NCI-H1048 (cell line): ENCODE measurements at regions not wholly inside any gene's neighbourhood (a gene's known extent, or its start where the extent isn't known, plus 50 kb on each side); places are given as distances from the start of the nearest gene placed in this dataset.
A peak's percentile ranks its signal among the peaks of the same experiment; 100 is the strongest.
"Not testable (repeated sequence)": the region's sequence is repeated elsewhere in the genome, so short reads cannot be mapped to it uniquely, and the experiment has no call there.

Experiments used
- DNase-seq: peaks from one replicate; lab custom pipeline; 2025; lab: John Stamatoyannopoulos, UW

- DNase-seq: no peak
These were observed 132.7 kb upstream of the GMDS start for GRCh38 chr6:2378046-2378657.

DNA sequence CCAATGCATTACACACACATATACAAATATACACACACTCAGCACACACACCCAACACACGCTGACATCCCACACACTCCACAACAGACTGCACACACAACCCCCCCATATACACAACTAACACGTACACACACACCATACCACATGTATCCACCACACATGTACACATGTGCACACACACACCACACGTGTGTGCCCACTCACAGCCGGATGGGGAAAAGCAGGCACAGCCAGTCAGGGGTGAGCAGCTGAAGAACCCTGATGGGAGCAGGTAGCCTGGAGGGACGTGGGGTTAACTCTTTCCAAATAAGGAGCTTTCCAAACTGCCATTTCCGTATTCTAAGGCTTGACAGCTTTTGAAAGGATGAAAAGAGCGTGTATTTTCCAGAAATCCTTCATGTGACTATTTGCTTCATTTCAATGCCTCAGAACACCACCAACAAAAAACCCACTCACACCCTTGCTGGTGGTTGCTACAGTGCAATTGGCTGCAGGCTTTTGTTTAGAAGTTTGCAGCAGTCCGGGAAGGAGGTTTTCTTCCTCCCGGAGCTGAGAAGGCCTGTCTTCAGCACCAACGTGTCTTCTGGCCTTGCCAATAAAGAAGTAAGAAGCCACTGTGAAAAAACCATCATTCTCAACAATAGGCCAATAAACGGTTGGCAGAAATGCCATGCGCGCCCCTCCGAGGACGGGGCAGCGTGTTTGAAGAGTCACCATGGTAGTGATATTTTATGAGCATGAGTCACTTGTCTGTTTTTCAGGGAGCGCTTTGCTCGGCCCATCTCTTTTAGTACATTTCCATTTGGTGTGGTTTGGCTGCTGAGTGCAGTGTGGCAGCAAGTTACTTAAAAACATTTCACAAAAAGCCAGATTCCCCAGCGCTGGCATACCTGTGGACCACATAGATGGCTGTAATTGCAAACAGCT, 131.3 kb upstream of the GMDS start:
- DNase-seq: no peak

GRCh38 chr6:2375443-2375842, 130.0 kb upstream of the GMDS start:
- DNase-seq: no peak

DNA sequence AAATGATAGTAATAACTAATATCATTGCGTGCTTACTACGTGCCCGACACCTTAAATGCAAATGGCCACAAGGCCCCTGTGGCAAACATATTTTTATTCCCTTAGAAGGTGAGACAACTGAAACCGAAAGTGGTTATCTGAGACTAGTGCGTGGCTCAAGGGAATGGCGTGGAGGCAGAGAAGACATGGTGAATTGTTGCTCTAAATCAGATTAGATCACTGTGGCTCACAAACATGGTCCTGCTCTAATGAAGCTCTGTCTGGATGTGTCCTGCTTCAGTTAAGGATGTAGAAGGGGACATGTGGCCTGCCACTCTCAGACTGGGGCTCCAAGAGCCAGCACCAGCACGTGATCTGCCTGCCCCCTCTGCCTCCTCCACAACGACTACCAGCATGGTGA, 124.2 kb upstream of the GMDS start:
- no peak for DNase-seq

- DNase-seq: no peak
These were observed 117.8 kb upstream of the GMDS start for GRCh38 chr6:2363211-2363610.

- no peak for DNase-seq
These were observed 115.8 kb upstream of the GMDS start for GRCh38 chr6:2361195-2361594.

DNA sequence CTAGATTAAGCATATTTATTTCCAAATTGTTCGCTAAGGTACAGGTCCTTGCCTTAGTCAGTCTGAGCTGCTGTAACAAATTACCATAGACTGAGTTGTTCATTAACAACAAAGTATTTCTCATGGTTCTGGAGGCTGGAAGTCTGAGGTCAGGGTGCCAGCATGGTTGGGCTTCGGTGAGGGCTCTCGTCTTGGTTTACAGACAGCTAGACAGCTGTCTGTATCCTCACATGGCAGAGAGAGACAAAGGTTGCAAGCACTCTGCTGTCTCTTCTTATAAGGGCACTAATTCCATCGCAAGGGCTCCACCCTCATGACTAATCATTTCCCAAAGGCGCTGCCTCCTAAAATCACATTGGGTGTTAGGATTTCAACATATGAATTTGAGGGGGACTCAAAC, 115.3 kb upstream of the GMDS start:
- no peak for DNase-seq

DNA sequence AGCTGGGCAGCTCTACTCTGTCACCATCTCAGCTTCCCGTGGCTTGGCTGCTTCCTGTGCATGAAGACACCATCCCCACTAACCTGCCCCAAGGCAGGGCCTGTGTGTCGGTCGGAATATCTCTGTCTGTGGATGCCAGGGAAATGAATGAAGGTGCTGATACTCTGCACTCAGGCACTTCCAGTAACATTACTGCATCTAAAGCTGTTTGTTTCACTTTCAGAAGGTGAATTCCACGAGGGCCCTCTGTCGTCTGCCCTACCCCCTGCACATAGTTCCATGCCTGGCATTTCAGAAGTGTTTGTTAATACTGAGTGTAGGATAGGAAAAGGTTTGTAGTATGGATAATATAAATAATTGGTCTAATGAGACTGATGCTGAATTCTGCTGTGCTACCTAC, 114.7 kb upstream of the GMDS start:
- DNase-seq: no peak

- DNase-seq: no peak
These were observed 109.7 kb upstream of the GMDS start for GRCh38 chr6:2355150-2355549.

DNA sequence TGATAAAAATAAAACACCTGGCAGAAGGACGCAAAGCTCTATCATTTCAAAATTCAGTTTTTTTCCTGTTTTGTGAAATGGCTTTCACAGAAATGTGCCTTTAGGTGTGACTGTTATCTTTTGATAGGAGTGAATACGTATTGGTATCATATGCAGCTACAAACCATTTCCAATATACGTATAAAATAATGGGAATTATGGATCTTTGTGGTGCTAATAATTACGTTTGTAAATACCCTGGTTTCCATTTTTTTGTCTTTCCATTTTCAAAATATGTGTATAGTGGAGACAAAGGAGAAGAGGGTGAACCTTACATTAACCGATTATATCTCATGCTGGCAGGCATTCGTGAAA, 108.7 kb upstream of the GMDS start:
- DNase-seq: no peak

- DNase-seq: peak; percentile 22
These were observed 108.2 kb upstream of the GMDS start for GRCh38 chr6:2353412-2354137.

DNA sequence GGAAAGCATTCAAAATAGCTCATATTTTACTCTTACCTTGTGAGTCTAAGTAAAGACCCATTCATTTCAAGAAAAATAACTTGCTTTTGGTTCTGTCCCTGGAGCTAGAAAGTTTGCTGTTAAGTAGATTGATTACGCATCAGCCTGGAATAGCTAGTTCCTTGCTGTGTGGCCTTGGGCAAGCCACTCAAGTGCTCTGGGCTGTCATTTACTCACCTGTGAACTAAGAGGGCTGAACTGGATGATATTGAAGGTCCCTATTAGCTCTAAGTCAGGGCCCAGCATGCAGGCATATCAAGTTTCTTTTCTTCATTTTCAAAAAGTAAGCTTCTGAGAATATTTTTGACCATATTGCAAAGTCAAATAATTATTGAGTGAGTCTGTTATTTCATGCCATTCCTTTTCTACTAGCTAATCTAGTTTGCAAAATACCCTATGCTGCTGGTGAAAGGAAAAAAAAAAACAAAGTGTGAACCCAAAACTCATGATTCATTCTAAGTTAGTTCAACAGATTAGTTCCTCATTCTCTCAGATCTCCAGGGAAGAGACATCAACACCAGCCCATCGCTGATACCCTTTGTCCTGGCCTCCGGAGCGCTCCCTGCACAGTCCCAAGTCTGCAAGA, 106.5 kb upstream of the GMDS start:
- no peak for DNase-seq

- no peak for DNase-seq
These were observed 105.7 kb upstream of the GMDS start for GRCh38 chr6:2351090-2351489.

DNA sequence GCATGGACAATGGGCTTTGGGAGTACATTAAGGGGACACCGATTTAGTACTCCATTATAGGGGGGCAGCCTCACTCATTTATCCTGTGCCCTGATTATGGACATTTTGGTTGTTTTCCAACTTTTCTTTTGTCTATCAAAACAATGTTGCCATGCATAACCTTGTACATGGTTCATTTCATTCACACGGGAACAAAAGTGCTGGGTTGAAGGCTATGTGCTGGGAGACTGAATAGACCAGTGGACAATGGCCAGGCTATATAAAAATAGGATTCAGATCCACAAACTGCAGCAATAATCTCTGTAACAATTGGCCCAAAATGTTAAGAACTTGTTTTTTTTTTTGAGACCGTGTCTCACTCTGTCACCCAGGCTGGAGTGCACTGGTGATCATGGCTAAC, 100.7 kb upstream of the GMDS start:
- DNase-seq: no peak

DNA sequence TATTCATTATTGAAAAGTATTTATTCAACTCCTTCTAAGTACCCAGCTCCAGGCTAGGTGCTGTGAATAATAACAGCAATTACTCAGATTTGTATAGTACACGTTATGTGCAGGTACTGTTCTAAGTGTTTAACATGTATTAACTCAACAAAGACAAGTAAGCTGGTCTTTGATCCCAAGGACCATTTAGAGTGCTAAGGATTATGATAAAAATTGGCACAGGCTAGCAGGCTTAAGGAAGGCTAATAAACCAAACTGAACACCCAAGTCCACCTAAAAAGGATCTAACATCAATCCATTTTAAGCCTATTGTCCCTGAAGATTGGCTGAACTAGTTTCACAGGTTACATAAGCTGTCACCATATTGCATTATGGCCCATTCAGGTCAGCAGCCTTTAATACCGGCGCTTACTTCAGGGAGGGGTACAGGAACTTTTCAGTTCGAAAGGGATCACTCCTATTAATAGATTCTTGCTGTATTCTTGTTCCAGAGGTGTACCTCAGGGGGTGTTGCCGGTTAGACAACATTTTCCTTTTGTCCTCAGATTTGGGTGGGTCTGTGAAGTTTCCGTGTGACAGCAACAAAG, 99.0 kb upstream of the GMDS start:
- no peak for DNase-seq

- no peak for DNase-seq
These were observed 82.2 kb upstream of the GMDS start for GRCh38 chr6:2327591-2327990.

DNA sequence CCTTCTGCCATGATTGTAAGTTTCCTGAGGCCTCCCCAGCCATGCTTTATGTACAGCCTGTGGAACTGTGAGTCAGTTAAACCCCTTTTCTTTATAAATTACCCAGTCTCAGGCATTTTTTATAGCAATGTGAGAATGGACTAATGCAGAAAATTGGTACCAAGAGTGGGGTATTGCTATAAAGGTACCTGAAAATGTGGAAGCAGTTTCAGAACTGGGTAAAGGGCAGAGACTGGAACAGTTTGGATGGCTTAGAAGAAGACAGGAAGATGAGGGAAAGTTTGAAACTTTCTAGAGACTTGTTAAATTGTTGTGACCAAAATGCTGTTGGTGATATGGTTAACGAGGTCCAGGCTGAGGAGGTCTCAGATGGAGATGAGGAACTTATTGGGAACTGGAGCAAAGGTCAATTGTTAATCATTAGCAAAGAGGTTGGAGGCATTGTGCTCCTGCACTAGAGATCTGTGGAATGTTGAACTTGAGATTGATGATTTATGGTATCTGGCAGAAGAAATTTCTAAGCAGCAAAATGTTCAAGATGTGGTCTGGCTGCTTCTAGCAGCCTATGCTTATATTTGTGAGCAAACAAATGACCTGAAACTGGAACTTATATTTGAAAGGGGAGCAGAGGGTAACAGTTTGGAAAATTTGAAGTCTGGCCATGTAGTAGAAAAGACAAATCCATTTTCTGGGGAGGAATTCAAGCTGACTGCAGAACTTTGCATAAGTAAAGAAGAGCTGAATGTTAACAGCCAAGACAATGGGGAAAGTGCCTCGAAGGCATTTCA, 79.0 kb upstream of the GMDS start:
- no peak for DNase-seq

GRCh38 chr6:2317498-2317897, 72.1 kb upstream of the GMDS start:
- not testable (repeated sequence) for DNase-seq

DNA sequence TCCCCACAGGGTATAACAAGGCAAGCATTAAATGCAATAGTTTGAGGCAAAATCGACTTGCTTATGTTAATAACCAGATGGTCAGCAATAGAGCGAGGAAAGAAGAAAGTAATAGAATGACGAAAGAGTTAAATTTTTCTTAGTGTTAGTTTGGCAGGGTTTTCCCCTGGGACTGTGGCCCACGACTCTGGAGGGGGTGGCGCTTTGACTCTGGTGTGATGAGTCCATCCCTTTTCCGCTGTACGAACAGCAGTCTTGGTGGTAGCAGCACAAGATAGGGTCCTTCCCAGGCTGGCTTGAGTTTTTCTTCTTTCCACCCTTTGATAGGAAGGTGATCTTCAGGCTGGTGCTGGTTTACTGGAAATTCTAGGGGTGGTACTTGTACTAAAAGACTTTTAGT, 69.2 kb upstream of the GMDS start:
- no peak for DNase-seq

DNA sequence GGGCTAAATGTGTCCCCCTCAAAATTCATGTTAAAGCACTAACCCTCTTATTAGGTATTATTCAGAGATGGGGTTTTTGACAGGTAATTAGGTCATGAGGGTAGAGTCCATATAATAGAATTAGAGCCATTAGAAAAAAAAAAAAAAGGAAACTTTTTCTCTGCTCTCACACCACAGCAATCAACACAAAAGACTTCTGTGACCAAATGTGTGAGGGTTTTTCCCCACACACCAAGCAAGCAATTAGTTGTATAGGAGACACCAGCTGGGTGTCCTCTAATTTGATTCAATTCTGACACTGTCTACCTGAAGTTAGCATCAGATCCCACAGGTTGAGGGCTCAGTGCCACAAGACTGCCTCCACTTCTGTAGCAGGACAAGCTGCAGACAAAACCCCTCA, 64.6 kb upstream of the GMDS start:
- no peak for DNase-seq

GRCh38 chr6:2309122-2309521, 63.7 kb upstream of the GMDS start:
- no peak for DNase-seq
